Peyer's patch (tissue), 4 donors: ENCODE measurements at regions not wholly inside any gene's neighbourhood (a gene's known extent, or its start where the extent isn't known, plus 50 kb on each side); places are given as distances from the start of the nearest gene placed in this dataset.
"Not testable (repeated sequence)": the region's sequence is repeated elsewhere in the genome, so short reads cannot be mapped to it uniquely, and the experiment has no call there.

Experiments
- POLR2A ChIP-seq, 2 donors: fragments of 450-650 bp; IDR thresholded peaks; one replicate each; pipeline ENCODE4 v1.5.1; 2017; ENCODE audit warnings: antibody characterized with exemption in 2 of 2, mild to moderate bottlenecking in 2 of 2, moderate library complexity in 2 of 2
- TF ChIP-seq, protein P1 (sequence below), 6 experiments: fragments of 450-650 bp in 4 of 6; fragments of 200-600 bp in 2 of 6; sonication (generic) in 1 of 6; IDR thresholded peaks; one replicate each; pipeline ENCODE4 v1.5.1; 2017 to 2019; ENCODE audit warnings: antibody characterized with exemption in 6 of 6, mild to moderate bottlenecking in 3 of 6, moderate library complexity in 1 of 6

DNA sequence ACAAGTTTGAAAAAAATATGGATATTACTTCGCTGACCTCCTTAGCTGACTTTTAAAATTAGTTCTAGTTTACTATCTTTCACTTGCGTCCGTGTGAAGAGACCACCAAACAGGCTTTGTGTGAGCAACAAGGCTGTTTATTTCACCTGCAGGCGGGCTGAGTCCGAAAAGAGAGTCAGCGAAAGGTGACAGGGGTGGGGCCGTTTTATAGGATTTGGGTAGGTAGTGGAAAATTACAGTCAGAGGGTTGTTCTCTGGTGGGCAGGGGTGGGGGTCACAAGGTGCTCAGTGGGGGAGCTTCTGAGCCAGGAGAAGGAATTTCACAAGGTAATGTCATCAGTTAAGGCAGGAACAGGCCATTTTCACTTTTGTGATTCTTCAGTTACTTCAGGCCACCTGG lies 203.7 kb downstream of the POM121L12 start:
- TF ChIP-seq, protein P1, sequence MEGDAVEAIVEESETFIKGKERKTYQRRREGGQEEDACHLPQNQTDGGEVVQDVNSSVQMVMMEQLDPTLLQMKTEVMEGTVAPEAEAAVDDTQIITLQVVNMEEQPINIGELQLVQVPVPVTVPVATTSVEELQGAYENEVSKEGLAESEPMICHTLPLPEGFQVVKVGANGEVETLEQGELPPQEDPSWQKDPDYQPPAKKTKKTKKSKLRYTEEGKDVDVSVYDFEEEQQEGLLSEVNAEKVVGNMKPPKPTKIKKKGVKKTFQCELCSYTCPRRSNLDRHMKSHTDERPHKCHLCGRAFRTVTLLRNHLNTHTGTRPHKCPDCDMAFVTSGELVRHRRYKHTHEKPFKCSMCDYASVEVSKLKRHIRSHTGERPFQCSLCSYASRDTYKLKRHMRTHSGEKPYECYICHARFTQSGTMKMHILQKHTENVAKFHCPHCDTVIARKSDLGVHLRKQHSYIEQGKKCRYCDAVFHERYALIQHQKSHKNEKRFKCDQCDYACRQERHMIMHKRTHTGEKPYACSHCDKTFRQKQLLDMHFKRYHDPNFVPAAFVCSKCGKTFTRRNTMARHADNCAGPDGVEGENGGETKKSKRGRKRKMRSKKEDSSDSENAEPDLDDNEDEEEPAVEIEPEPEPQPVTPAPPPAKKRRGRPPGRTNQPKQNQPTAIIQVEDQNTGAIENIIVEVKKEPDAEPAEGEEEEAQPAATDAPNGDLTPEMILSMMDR (IDR thresholded peaks at IDR 0.05): not testable (repeated sequence)
- TF ChIP-seq POLR2A (IDR thresholded peaks at IDR 0.05): not testable (repeated sequence)
